Effector CD8-positive, alpha-beta T cell (primary cell): ENCODE measurements at regions not wholly inside any gene's neighbourhood (a gene's known extent, or its start where the extent isn't known, plus 50 kb on each side); places are given as distances from the start of the nearest gene placed in this dataset.

Experiments used
- DNase-seq: peaks from one replicate; lab custom pipeline; 2025; lab: John Stamatoyannopoulos, UW

DNA sequence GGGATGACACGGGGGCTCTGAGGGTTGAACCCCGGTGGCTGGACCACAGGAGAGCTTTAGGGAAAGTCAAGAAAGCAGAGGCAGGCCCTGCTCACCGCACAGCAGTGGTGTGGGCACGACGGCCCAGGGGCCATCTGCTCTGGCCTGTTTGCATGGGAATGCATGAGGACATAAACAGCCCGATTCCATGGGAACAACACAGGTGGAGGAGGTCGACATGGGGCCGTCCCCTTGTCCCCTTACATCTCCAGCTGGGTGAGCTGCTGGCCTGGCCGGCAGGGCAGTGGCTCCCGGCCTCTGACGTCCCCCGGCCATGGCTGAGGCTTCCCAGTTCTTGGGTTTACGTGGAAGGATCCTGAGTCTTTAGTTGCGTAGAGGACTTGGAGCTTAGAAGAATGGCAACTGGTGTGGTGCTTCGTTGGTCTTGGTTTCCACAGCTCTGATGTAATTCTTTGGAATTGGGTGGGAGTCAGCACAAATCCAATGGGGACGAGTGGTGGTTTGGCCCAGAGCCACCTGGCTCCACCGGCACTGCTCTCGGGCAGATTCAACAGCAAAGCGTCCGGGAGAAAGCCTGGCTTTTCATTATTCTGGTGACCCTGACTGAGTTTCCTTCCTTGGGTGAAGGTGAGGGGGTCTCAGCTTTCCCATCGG lies 98.3 kb upstream of the HDAC4 start:
- no peak for DNase-seq

DNA sequence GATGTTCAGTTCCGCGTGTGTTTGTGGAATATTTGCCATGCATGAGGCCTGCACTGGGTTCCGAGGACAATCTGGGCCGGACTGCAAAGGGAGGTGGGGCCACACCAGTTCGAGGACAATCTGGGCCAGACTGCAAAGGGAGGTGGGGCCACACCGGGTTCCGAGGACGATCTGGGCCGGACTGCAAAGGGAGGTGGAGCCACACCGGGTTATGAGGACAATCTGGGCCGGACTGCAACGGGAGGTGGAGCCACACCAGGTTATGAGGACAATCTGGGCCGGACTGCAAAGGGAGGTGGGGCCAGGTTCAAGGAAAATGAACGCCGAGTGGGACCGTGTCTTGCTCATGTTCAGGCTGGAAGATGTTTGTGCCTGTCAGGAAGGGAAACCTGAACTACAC lies 97.8 kb upstream of the HDAC4 start:
- DNase-seq = no peak

DNA sequence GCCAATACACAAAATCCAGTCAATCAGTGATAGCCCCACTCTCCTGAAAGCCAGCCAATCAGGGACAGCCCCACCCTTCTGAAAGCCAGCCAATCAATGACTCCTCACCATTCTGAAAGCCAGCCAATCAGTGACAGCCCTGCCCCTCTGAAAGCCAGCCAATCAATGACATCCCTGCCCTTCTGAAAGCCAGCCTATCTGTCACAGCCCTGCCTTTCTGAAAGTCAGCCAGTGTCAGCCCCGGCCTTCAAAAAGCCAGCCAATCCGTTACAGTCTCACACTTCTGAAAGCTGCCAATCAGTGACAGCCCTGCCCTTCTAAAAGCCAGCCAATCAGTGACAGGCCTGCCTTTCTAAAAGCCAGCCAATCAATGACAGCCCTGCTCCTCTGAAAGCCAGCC lies 95.9 kb upstream of the HDAC4 start:
- no peak for DNase-seq

DNA sequence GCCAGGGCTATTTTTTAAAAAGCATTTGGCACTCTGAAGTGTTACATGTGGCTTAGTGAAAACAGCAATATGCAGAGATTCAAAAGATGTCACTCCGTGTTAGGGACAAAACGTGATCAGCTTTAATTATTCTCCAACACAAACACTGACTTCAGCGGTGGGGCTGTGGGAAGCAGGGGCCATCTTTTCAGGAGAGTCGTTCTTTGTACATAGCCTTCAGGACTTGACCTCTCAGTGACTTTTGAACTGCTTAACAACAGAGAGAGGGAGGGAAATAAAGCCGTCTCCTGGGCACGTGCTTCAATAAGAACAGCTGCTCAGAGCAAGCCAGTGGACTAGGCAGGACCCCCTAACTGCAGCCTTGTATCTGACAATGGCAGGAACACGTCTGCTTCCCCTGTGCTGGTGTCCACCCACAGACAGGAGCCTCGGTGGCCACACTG lies 95.0 kb upstream of the HDAC4 start:
- no peak for DNase-seq

DNA sequence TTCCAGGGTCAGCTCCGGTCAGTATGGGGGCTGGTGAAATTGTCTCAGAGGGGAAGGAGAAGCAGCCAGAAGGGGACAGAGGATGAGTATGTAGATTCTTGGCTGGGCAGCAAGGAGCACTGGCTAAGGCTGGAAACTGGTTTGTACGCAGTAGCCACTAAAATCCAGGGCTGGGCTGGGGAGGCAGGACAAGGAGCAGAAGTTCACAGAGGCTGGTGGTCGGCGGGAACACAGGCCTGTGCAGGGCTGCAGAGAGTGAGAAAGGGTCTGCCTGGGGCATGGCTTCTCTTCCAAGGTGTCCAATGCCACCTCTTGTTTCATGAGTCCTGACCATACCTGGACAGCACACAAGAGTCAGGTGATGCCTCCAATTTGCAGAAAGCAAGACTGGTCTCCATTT lies 94.4 kb upstream of the HDAC4 start:
- no peak for DNase-seq

DNA sequence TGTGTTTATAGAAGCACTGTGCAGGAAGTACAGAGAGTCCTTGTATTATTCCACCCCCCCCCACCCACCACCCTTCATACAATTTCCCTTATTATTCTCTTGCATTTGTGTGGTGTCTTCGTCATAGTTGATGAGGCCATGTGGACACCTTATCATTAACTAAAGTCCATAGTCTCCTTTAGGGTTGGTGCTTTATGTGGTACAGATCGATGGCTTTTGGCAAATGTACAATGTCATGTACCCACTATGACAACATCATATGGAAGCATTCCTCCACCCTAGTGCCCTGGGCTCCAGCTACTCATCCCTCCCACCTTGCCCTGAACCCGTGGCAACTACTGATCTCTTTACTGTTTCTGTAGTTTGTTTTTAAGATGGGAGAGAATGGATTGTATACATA lies 93.8 kb upstream of the HDAC4 start:
- no peak for DNase-seq

DNA sequence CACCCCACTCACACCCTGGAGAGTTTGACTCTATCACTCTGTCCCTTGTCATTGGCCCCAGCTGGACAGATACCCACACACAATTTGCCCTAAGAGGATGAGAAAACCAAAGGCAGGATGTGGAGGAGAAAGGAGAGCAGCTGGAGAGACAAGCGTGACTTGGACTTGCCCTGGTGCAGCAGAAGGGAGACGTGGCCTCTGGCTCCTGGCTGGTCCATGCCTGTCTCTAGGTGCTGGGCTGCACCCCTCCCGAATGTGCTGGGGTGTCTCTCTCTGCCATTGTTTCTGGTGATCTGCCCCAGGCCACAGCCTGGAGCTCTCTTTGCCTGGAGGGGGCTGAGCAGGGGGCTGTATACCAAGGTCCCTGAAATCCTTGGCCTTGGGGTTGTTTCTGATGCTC lies 88.7 kb upstream of the HDAC4 start:
- DNase-seq = no peak

DNA sequence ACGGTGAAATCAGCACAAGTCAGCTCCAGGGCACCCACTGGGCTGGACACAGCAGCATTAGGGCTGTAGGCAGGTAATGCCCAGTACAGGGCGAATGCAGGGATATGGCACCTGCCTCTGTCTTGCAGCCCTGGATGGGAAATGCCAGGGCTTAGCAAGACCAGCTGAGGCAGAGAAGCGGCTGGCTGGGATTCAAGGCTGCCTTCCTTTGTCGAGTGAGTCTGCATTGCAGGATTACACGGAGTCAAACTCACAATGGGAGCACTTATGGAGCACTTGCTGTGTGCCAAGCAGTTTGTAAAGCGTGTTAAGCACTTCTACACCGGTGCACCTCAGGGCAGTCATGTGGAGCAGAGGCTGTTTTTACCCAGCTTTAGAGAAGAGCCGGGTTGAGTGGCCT lies 87.3 kb upstream of the HDAC4 start:
- no peak for DNase-seq

DNA sequence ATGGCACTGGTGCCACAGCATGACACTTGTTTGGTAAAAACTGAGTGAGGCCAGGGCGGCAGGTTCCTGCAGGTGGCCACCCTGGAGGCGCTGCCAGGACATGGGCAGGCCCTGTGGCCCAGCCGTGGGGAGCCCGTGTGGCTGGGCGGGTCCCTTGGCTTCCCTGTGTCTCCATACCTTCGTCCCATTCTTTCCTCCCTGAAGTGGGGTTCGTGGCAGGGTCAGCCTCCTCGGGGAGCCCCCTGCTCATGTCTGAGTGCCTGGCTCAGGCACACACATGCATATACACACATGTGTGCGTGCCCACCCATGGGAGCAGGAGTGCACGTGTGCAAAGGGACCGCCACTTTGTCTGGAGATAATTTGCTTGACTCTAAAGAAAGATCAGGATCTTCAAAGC lies 86.5 kb upstream of the HDAC4 start:
- DNase-seq = no peak

DNA sequence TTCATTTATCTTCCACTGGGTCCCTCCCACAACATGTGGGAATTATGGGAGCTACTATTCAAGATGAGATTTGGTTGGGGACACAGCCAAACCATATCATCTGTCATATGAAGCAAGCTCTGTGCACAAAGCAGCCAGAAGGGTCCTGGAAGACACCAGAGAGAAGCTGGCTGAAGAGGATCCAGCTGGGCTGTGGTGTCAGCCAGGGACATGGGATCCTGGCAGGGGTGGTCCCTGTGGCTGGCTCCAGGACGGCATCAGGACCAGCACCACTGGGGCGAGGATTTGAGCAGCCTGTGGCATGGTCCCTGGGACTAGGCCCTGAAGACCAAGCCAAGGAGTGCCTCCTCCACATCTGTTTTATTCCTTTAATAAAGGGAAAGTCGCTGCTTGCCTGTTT lies 84.8 kb upstream of the HDAC4 start:
- no peak for DNase-seq

DNA sequence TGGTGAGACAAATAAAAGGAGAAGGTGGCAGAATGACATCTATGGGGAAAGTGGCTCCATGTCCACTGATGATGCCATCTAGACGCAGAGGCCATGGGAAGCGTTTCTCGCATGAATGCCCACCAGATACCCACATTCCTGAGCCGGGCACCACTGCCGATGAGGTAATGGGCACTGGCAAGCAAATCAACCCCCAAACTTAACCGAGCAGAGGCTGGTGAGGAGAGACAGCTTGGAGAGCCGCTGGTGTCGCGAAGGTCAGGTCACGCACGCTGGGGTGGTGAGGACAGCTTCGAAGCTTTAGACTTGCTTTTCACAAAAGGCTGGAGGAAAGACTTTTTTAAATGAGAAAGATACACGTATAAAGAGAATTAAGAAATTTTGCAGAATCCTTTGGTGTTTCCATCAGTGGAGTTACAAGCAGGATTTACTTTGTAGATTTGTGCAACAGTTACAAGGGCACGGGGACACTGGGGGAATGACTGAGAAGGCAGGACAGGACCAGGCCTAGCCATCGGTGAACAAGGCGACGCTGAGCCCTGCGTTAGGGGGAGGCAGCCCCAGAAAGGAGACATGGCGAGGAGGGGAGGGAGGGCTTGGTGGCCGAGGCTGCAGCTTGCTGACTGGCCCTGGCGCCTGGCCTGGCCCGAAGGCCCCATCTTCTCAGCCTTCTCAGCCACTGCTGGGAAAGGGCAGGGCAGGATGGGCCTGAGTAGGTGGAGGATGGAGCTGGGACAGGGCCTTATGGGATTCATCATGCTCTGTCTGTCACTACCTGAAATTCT lies 83.9 kb upstream of the HDAC4 start:
- DNase-seq = no peak

DNA sequence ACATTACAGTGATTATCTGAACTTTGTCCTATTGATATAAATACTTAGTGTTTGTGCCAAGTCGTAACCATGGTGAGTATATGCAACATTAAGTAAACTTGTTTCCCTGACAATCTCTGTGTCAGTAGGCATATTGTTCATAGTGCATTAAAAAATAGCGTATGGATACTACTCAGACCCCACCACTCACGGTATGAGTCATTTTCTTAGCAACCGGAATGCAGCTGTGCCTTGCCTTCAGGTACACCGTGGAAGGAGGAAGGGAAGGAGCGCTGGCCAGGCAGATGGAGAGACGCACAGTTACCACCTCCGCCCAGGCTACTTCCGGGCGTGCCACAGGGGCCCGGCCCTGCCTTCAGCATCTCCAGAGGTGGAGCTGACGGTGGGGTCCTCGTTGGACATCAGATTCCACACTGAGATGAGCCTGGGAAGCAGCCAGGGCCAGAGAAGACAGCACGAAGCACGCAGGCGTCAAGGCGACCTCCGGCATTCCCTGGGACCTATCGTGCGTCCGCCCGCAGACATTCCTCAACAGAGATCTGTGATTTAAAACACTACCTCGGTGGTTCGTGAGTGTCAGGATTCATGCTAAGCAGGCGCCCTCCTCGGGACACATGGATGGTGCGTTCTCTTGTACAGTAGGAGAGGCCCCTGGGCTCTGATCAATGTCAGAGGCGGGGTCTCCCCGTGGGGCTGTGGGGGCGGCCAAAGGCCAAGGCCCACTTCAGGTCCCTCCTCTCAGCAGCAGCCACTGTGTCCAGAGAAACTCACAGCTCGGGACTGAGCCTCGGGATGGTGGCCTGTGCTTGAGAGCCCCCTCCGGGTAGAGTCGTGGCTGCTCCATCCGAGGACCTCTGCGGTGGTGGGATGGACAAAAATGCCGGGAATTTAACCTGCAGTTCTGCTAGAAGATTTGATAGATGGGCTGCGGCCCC lies 82.2 kb upstream of the HDAC4 start:
- no peak for DNase-seq

DNA sequence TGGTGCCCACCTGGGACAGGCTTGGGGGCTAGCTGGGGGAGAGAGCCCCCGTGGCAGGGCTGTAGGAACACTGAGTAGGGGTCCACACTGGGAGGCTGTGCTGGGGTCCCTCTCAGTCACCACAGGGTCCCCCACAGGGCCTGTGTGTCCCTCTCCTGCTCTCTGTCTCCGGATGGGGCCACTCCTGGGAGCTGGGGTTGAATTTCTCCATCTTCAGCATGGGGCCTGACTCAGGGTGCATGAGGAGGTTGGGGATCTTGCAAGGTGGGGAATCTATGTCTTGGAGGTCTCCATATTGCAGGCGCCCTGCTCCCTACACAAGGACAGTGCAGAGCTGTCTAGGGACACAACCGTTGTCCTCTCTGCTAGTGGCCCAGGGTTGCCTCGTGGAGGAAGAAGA lies 78.7 kb upstream of the HDAC4 start:
- no peak for DNase-seq

DNA sequence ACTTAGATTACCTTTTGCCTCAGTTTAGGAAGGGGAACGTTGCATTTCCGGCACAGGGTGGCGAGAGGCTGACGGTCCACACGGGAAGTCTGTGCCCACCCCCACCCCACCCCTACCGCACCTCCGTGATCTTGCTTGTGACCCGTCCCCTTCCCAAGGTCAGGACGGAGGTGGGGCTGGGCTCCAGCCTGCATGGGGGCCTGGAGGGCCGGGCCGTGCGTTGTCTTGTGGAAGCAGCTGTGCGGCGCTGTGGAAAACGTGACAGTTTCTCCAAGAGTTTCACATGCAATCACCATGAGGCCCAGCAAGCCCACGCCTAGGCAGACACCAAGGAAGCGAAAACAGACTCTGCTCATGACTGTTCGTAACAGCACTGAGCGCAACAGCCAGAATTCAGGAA lies 76.8 kb upstream of the HDAC4 start:
- no peak for DNase-seq

DNA sequence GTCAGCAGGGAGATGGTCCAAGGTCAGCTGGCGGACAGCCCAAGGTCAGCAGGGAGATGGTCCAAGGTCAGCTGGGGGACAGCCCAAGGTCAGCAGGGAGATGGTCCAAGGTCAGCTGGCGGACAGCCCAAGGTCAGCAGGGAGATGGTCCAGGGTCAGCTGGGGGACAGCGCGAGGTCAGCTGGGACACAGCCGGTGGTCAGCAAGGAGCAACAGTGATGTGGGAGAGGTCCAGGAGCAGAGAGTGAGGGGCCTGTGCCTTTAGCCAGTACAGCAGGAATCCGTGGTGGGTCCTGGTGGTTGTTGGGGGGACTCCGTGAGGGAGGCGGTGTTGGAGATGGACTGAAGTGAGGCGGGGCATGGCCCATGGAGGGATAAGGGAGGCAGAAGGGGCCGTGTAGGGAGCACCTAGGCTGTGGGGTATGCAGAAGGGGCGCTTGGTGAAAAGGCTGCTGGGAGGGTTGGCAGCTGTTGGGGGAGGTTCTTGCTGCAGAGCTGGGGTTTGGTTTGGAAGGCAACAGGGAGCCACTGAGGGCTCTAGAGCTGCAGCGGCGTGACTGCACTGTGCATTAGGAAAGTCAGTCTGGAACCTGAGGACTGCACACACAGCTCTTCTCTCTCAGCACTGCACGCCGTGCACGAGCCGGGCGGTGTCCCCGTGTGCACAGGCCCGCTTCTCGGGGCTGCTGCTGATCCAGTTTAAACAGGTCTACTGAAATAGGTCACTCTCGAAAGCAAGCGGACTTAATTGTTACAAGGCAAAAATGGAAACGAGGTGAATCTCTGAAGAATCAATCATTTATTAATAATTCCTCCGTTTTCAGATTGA lies 76.2 kb upstream of the HDAC4 start:
- DNase-seq = no peak

DNA sequence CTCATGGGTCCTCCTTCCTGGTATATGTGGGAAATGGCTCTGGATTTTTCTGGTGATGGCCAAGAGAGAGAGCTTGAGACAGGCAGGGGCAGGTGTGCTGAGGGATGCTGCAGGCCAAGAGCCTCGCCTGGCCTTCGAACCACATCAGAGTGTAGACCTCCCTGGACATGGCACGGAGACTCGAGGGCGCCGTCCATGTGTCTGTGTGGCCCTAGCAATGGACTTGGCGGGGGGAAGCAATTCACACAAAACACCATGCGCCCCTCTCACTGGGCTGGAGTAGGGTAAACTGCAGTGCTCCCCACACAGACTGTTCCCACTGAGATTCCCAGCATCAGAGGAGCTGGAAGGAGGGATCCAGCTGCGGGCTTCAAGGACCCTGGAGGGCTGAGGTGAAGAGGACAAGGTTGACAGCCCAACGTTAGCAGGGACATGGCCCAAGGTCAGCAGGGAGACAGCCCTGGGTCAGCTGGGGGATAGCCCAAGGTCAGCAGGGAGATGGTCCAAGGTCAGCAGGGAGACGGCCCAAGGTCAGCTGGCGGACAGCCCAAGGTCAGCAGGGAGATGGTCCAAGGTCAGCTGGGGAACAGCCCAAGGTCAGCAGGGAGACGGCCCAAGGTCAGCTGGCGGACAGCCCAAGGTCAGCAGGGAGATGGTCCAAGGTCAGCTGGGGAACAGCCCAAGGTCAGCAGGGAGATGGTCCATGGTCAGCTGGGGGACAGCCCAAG lies 75.4 kb upstream of the HDAC4 start:
- no peak for DNase-seq

DNA sequence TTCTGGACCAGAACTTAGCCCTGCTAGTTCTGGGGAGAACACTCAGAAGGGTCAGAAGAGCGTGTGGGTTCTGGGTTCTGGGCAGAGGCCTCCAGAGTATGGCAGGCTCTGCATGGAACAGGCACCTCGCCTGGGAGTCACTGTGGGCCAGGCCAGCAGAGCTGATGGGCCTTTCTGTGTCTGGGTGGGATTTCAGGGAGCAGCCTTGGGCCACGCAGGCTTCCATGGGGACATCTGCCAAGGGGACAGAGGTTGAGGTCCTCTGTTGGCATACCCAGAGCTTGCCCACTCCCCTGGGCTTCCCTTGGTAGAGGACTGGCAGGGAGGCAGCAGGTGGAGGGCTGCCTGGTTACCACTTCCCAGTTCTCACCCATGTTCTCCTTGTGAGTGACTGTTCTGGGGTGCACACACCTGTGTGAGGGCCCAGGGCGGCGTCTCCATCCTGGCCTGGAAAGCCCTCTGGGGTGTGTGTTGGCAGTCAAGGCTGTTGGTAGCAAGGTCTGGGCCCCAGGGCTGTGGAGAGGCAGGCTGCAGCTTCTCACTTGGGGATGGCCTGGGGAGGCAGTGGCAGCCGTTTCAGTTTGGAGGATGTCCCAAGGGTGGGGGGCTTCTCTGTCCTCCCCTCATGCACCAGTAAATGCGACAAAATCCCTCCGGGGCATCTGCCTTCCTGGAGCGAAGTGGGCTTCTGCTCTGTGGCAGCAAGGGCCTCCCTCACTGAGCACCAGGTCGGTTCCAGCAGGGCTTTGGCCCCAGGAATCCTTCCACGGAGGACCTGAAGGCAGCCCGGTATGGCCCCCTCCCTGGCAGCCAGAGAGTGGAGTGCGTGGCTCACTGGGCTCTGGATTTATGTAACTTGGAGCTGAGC lies 74.6 kb upstream of the HDAC4 start:
- DNase-seq = no peak

DNA sequence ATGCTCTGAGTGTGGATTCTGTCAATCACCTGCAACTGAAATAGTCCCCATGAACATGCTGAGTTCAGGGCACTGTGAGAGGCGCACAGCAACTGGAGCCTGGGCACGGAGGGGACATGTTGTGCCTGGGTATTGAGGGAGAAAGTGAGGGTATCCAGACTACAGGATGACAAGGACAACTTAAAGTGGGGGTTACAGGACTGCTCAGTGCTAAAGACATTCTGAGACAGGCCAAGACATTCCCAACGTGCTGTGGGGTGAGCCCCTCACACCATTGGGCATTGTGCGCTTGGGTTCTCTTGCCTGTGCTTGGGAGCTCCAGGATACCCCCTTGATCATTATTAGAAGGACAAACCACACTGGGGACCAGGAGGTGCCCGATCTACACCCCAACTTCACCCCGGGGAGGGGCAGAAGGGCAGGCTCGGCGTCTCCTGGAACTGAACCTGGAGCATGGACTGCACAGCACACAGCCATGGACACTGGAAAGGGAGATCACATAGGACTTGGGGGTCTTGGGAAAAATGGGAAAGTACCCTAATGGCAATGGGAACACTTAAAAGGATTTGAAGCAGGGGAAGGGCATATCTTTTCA lies 72.5 kb upstream of the HDAC4 start:
- no peak for DNase-seq

DNA sequence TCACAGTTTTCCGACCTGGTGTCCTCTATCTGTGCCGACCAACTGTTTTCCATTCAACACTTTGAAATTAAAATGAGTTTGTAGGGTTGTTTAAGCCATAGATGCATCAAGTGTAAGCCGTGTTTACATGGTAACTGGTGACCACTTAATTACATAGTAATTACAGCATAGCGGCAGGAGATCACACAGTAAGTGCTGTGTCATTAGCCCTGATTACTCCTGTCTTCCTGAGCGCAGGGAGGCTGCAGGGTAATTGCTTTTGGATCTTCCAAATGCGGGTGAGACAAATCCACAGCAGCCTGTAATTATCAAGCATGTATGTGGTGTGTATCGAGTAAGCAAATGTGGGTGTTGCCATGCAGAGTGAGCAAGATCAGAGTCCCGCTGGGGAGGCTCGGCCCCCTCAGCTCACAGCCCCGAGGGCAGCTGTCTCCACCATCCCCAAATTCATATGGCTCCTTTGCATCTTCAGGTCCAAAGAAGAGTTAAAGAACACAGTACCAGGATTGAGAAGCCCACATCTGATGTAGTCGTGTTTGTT lies 71.5 kb upstream of the HDAC4 start:
- DNase-seq = no peak
